Body of pancreas (tissue), 4 donors: ENCODE measurements at regions not wholly inside any gene's neighbourhood (a gene's known extent, or its start where the extent isn't known, plus 50 kb on each side); places are given as distances from the start of the nearest gene placed in this dataset.

ENCODE experiments used
- POLR2A ChIP-seq, 3 donors: fragments of 450-650 bp; IDR thresholded peaks; one replicate each; pipeline ENCODE4 v1.6.1; 2016; ENCODE audit warnings: antibody characterized with exemption in 3 of 3, mild to moderate bottlenecking in 2 of 3
- TF ChIP-seq, protein P1 (sequence below), 7 experiments: fragments of 450-650 bp in 4 of 7; fragments of 200-600 bp in 3 of 7; sonication (generic) in 3 of 7; IDR thresholded peaks; one replicate each; pipeline ENCODE4 v1.5.1; 2016 to 2019; ENCODE audit warnings: antibody characterized with exemption in 7 of 7

DNA sequence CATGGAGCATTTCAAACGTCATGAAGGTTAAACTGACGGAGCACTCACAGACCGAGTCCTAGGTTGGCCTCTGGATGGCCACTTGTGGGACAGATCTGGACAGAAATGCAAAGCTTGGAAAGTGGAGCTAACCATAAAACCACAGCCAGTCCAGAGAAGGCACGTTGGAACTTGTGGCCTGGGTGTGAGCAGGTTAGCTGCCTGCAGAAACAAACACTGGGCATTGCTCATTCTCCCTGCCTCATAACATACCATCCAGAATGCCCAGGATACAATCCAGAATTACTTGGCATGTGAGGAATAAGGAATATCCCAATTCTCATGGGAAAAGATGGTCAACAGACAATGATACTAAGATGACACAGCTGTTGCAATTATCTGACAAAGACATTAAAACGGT is 1005.0 kb downstream of the TBC1D22A start:
- TF ChIP-seq, protein P1, sequence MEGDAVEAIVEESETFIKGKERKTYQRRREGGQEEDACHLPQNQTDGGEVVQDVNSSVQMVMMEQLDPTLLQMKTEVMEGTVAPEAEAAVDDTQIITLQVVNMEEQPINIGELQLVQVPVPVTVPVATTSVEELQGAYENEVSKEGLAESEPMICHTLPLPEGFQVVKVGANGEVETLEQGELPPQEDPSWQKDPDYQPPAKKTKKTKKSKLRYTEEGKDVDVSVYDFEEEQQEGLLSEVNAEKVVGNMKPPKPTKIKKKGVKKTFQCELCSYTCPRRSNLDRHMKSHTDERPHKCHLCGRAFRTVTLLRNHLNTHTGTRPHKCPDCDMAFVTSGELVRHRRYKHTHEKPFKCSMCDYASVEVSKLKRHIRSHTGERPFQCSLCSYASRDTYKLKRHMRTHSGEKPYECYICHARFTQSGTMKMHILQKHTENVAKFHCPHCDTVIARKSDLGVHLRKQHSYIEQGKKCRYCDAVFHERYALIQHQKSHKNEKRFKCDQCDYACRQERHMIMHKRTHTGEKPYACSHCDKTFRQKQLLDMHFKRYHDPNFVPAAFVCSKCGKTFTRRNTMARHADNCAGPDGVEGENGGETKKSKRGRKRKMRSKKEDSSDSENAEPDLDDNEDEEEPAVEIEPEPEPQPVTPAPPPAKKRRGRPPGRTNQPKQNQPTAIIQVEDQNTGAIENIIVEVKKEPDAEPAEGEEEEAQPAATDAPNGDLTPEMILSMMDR (IDR thresholded peaks at IDR 0.05), result no peak
- no peak for TF ChIP-seq POLR2A (IDR thresholded peaks at IDR 0.05)
